ENCODE measurements at regions not wholly inside any gene's neighbourhood (a gene's known extent, or its start where the extent isn't known, plus 50 kb on each side); places are given as distances from the start of the nearest gene placed in this dataset.

- CTCF ChIA-PET: no interaction called here
- POLR2A ChIA-PET: no interaction called here
- H3K9me3 ChIP-seq (ENCODE audit: control insufficient read depth, insufficient read depth, low read depth, low read length): no peaks in the 10 kb centered on the region
- H3K4me3 ChIP-seq (ENCODE audit: low read depth, low read length): no peak overlapping the region
- no peaks in the 10 kb centered on the region for H3K4me1 ChIP-seq (ENCODE audit: control insufficient read depth, insufficient read depth, low read length)
- TF ChIP-seq ZNF423 (tag by site-specific recombination; IDR thresholded peaks at IDR 0.05) (no peak), ZNF175 (tag by site-specific recombination; IDR thresholded peaks at IDR 0.05) (no peak), ZNF670 (tag by site-specific recombination; IDR thresholded peaks at IDR 0.05; ENCODE audit: low read depth) (no peak), ZNF324 (tag by site-specific recombination; IDR thresholded peaks at IDR 0.05) (no peak), SCRT1 (tag by site-specific recombination; IDR thresholded peaks at IDR 0.05; ENCODE audit: borderline replicate concordance) (no peak), ZFP3 (tag by site-specific recombination; IDR thresholded peaks at IDR 0.05; ENCODE audit: low read depth) (no peak)
- no peaks in the 10 kb centered on the region for H3K36me3 ChIP-seq (ENCODE audit: control insufficient read depth in 2 of 2, insufficient read depth in 1 of 2, low read length in 2 of 2)
- H3K27ac ChIP-seq (ENCODE audit: extremely low read depth, low read depth, low read length): no peak overlapping the region
Measured at GRCh38 chr5:21684992-21685391, 1168.2 kb downstream of the CDH12 start.

GRCh38 chr5:21681911-21682310 lies 1171.2 kb downstream of the CDH12 start:
- Histone ChIP-seq H3K9me3 (ENCODE audit: control insufficient read depth, insufficient read depth, low read depth, low read length) (no peaks in the 10 kb centered on the region), H3K27ac (ENCODE audit: extremely low read depth, low read depth, low read length) (no peak overlapping the region)
- POLR2A ChIA-PET: no interaction called here

GRCh38 chr5:21680641-21681040 lies 1172.5 kb downstream of the CDH12 start:
- POLR2A ChIA-PET: no interaction called here
- Histone ChIP-seq H3K36me3 (ENCODE audit: control insufficient read depth in 2 of 2, insufficient read depth in 1 of 2, low read length in 2 of 2) (no peaks in the 10 kb centered on the region), H3K4me3 (ENCODE audit: low read depth, low read length) (no peak overlapping the region), H3K27ac (ENCODE audit: extremely low read depth, low read depth, low read length) (no peak overlapping the region), H3K9me3 (ENCODE audit: control insufficient read depth, insufficient read depth, low read depth, low read length) (no peaks in the 10 kb centered on the region), H3K4me1 (ENCODE audit: control insufficient read depth, insufficient read depth, low read length) (no peaks in the 10 kb centered on the region)
- no peak for TF ChIP-seq ATF2 (tag by site-specific recombination; IDR thresholded peaks at IDR 0.05; ENCODE audit: low read depth)
- TF ChIP-seq ZNF530 (tag by site-specific recombination; IDR thresholded peaks at IDR 0.05; ENCODE audit: low read depth): no peak
- TF ChIP-seq ZNF785 (tag by site-specific recombination; IDR thresholded peaks at IDR 0.05): no peak
- no peak for TF ChIP-seq SP2 (tag by site-specific recombination; IDR thresholded peaks at IDR 0.05)
- no peak for TF ChIP-seq ZNF600 (tag by site-specific recombination; IDR thresholded peaks at IDR 0.05)
- no peak for TF ChIP-seq ZNF324 (tag by site-specific recombination; IDR thresholded peaks at IDR 0.05)
- no peak for TF ChIP-seq ZBTB48 (tag by site-specific recombination; IDR thresholded peaks at IDR 0.05)
- no peak for TF ChIP-seq MYNN (tag by site-specific recombination; IDR thresholded peaks at IDR 0.05; ENCODE audit: borderline replicate concordance)
- TF ChIP-seq ZNF629 (tag by site-specific recombination; IDR thresholded peaks at IDR 0.05): no peak
- no peak for TF ChIP-seq ZNF555 (tag by site-specific recombination; conservative IDR thresholded peaks at IDR 0.05)
- TF ChIP-seq WT1 (tag by site-specific recombination; IDR thresholded peaks at IDR 0.05): no peak
- no peak for TF ChIP-seq ZBTB6 (tag by site-specific recombination; IDR thresholded peaks at IDR 0.05)
- no peak for TF ChIP-seq ZNF510 (tag by site-specific recombination; IDR thresholded peaks at IDR 0.05; ENCODE audit: insufficient replicate concordance)
- TF ChIP-seq ZNF623 (tag by site-specific recombination; IDR thresholded peaks at IDR 0.05): no peak
- no peak for TF ChIP-seq ZNF140 (tag by site-specific recombination; IDR thresholded peaks at IDR 0.05)
- no peak for TF ChIP-seq PBX3 (CRISPR knock-in tag; IDR thresholded peaks at IDR 0.05)
- TF ChIP-seq ZNF692 (tag by site-specific recombination; IDR thresholded peaks at IDR 0.05): no peak
- CTCF ChIA-PET: no interaction called here

More at GRCh38 chr5:21681911-21682310, 1171.2 kb downstream of the CDH12 start:
- H3K4me3 ChIP-seq (ENCODE audit: low read depth, low read length): no peak overlapping the region
- CTCF ChIA-PET: no interaction called here
- H3K4me1 ChIP-seq (ENCODE audit: control insufficient read depth, insufficient read depth, low read length): no peaks in the 10 kb centered on the region
- H3K36me3 ChIP-seq (ENCODE audit: control insufficient read depth in 2 of 2, insufficient read depth in 1 of 2, low read length in 2 of 2): no peaks in the 10 kb centered on the region
- TF ChIP-seq TCF7L2 (IDR thresholded peaks at IDR 0.05; ENCODE audit: borderline replicate concordance, low read depth, low read length) (no peak), ZNF654 (tag by site-specific recombination; IDR thresholded peaks at IDR 0.05; ENCODE audit: low read depth) (no peak), ZNF350 (tag by site-specific recombination; IDR thresholded peaks at IDR 0.05) (no peak), ZNF416 (tag by site-specific recombination; IDR thresholded peaks at IDR 0.05) (no peak), ZNF707 (tag by site-specific recombination; IDR thresholded peaks at IDR 0.05) (no peak), ZIC2 (tag by site-specific recombination; IDR thresholded peaks at IDR 0.05) (no peak)
